ENCODE measurements at regions not wholly inside any gene's neighbourhood (a gene's known extent, or its start where the extent isn't known, plus 50 kb on each side); places are given as distances from the start of the nearest gene placed in this dataset.
"Not testable (repeated sequence)": the region's sequence is repeated elsewhere in the genome, so short reads cannot be mapped to it uniquely, and the experiment has no call there.

DNA sequence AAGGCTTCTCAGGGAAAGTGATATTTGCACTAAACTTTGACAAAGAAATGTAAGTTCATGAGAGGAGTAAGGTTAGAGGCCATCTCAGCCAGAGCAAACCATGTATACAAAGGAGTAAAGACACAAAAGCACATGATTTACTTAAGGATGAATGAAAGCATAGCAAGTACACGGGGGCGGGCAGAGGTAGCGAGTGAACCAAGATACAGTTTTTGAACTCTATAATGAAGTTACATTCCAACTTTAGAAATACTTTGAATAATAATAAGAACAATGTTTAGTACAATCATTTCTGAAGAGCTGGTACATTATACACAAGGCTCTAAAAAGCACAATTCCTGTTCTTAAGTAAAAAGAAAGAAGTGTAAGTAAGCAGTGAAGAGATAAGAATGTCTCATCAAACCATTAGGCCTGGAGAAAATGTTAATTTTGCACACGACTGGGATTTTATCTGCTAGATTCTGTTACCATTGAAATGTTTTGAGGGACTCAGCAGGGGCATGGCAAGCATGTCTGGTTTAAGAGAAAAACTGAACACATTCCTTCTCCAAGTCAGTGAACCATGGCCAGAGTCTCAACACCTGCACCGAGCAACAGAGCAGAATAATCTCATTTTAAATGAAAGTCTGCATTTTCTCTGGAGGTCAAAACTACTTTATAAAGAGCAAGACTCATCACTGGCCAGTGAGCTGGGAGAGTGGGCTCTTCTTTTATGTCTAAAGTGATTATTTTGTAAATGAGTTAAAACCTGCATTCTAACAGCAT, 147.6 kb upstream of the TRPM3 start:
- FAIRE-seq = no peak

DNA sequence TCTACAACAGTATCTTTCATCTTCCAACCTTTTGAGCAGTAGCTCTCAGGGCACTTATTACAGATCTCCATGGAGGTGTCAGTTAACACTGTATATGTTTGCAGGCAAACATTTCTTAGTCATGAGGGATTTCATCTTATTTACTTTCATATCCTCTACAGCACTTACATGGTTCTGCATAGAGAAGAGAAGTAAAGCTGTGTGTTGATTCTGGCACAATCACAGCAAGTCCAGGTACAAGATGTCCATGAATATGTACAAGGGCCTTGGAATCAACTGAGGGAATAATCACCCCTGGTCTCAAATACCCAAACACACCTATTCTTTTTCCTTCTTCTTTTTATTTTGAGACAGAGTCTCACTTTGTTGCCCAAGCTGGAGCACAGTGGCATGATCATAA, 142.0 kb upstream of the TRPM3 start:
- FAIRE-seq = no peak

DNA sequence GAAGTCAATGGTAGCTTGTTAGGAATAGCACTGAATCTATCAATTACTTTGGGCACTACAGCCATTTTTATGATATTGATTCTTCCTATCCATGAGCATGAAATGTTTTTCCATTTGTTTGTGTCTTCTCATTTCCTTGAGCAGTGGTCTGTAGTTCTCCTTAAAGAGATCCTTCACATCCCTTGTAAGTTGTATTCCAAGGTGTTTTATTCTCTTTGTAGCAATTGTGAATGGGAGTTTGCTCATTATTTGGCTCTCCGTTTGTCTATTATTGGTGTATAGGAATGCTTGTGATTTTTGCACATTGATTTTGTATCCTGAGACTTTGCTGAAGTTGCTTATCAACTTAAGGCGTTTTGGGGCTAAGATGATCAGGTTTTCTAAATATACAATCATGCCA, 139.0 kb upstream of the TRPM3 start:
- FAIRE-seq = not testable (repeated sequence)

DNA sequence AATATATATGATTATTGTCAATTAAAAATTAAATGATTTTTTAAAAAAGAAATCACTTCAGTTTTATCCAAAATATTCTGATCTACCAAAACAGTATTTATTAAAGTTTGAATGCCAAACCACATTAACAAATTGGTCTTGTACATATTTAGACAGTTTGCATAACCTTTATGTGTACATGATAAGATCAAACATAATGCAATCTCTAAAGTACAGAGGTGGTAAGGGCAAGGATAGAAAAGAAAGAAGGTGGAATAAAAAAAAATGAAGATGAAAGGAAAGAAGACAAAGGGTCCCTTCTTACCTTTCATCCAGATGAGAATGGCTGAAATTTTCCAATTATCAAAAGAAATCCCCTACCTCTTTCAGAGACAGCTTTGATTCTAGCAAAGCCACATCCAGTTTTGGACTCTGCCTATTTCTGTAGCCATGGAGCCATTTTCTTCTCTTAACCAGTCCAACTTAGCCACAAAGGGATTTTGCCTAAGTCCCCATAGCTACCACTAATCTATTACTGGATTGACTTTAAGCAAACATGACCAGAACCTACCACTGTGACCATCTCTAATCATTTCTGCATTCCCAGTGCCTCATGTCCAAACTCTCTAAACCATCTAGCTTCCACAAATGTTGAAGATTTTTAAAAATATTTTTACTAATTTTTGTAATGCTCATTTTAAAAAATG, 133.3 kb upstream of the TRPM3 start:
- no peak for FAIRE-seq

DNA sequence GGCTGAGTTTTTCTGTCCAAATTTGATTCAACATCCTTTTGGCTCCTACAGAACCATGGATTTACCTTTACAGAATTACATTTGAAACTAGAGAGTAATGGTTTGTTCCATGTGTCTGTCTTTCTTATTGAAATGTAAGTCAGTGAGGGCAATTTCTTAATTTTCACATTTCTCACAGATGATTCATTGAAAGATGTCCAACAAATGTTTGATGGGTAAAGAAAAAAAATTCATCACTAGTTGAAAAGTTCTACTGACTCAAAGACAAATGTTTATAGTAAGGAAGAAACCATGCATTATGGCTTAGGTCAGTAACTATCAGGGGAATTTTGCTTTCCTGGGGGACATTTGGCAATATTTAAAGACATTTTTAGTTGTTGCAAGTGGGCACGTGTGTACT, 131.6 kb upstream of the TRPM3 start:
- FAIRE-seq = no peak

DNA sequence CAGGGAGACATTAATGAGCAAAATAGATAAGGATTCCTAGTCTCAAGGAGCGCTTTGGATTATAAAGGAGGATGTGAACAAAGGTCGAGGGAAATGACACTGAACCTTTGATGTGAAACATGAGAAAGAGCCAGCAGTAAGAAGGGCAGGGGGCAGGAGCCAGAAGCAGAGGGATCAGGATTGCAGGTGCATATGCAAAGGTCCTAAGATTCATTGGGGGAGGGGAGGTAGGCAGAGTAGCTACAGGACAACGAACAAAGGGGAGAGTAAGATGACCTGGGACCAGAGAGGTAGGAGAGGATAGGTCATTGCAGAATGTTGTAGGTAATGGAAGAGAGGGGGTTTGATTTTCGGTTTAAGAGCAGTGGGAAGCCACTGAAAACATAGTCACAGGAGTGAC, 129.2 kb upstream of the TRPM3 start:
- FAIRE-seq = no peak

DNA sequence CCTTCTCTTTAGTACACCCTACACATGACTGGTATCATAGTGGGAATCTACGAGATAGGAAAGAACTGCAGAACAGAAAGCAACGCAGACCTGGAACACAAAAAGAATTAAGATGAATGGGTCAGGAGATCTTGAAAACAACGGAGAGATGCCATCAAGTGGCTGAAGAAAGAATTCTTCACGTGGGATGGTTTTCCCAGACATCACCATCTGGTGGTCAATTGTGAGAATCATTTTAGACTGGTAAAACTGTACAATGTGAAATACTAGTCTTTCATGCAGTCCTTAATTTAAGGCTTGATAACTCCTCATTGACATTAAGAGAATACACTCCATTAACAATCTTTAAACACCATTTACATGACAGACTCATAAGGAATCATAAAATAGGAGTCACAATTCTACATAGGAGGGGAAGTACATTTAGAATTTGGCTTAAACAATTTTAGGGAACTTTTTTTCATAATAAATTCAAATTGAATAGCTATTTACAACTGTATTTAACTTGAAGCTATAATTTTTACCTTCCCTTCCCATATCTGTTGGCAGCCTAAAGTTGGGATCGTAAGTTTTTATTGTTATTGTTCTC, 128.4 kb upstream of the TRPM3 start:
- FAIRE-seq = peak; percentile 89

DNA sequence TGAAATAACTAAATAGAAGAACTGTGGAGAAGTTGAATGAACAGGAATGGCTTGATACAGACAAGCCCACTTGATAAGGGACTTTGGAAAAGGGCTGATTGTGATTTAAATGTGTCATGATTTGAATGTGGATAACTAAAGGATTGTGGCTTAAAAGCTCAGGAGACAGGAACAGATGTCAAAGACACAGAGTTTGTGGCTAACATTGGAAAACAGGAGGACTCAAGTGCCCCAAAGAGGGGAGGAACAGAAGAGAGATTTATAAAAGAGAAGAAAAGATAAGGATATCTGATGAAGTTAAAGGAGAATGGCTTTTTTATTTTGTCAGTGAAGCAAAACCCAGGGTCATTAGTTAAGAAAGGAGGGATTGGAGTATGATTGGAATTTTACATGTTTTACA, 124.2 kb upstream of the TRPM3 start:
- FAIRE-seq = no peak

DNA sequence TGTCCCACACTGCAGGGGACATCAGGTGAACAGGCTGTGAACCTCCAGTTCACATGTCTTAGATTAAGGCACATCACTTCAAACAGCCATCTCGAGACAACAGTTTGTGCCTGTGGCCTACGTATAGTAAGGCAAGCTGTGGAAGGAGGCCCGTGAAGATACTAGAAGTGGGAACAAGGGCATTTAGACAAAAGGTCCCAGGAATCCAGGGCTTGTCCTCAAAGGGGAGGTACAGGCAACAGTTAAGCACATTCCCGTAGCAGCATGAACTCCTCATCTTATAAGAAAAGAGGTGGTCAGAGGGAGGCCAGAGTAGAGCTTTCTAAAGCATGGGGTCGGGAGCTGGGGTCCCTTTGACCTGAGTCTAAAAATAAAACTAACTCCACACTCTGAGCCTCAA, 122.5 kb upstream of the TRPM3 start:
- FAIRE-seq = no peak

DNA sequence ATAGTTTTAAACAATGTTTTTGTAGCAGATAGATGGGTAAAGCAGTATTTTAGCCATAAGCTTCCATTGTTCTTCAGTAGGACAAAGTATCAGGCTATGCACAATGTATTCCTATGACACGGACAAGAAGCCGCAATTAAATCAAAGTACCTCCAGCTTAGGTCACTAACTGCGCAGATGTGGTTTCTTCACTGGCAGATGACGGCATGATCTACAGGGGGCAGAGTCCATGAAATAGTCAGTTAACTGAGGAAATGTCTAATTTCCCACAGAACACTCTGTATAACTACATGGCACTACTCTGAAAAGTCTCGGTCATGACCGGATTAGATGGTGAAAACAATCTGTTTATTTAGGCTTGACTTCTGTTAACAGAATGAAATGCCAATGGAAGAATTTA, 120.7 kb upstream of the TRPM3 start:
- FAIRE-seq = no peak

DNA sequence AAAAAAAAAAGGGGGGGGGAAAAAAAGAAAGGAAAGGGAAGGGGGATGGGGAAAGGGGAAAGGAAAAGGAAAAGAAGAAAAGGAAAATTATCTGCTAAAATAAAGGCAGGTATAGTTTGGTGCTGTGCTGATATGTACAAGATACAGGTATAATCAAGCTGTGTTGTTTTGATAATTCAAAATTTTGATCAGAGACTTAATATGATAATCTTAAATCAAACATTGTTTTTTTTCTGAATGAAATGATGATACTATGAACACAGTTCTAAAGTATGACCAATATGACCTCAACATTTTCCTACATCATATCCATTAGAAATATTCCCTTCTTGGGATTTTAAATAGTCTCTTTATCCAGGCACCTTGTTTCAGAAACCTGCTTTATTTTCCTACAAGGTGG, 115.6 kb upstream of the TRPM3 start:
- FAIRE-seq = no peak

DNA sequence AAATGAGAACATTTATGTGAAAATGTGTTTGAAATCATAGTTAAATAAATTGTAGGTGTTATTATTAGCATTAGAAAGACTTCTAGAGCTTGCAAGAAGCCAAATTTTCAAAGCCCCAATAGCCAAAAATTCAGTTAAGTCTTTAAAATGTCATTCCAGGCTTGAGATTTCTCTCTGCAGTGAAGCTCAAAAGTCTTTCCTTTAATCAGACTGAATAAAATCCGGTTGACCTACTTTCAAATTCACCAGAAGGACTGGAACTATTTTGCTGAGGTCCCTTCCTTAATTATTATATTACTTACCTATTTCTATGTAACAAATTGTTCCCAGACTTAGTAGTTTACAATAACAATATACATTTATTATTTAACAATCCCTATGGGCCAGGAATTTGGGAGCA, 112.2 kb upstream of the TRPM3 start:
- no peak for FAIRE-seq

DNA sequence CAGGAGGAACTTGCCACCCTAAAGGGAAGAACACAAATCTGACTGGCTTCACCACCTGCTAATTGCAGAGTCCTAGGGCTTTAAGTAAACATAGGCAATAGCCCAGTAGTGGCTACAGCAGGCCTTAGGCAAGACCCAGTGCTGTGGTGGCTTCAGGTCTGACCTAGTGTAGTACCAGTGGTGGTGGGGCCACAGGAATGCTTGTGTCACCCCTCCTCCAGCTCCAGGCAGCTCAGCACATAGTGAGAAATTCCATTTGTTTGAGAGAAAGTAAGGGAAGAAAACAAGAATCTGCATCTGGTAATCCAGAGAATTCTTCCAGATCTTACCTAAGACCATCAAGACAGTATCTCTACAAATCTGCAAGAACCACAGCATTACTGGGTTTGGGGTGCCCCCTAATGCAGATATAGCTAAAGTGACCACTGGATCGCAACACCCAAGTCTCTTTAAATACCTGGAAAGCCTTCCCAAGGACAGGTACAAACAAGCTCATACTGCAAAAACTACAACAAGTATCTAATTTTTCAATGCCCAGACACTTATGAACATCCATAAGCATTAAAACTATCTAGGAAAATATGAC, 102.6 kb upstream of the TRPM3 start:
- no peak for FAIRE-seq

DNA sequence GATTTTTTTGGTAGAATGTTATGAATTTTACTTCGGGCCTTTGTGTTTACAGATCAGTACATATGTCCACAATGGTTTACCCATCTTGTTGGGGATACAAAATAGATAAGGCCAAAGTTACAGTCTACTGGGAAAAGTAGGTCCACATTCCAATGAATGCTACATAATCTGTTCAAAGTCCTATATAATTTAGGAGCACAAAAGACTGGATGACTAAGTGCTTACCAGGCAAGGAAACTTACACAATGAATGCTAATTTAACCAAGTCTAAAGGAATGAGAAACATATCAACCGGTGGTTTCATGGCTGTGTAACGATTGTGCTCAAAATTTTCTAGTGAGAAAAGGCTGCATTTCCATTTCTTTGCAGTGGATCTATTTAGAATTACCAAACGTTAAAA, 97.4 kb upstream of the TRPM3 start:
- FAIRE-seq = no peak

DNA sequence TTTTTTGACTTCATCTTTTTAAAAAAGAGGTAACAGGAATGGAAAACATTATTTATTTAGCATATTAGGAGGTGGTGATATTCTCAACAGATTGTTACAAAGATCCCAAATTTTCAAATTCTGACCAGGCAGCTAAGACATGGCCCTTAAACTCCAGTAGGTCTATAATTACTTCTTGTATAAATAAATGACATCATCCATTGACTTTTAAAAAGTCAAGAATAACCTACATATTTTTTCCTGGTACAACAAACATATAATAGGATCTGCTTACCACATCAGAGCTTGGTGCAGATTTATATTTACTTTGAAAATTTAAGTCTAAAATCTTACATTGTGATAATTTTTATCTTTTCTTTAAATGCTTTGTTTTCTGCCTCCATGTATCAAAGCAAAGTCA, 92.2 kb upstream of the TRPM3 start:
- no peak for FAIRE-seq

DNA sequence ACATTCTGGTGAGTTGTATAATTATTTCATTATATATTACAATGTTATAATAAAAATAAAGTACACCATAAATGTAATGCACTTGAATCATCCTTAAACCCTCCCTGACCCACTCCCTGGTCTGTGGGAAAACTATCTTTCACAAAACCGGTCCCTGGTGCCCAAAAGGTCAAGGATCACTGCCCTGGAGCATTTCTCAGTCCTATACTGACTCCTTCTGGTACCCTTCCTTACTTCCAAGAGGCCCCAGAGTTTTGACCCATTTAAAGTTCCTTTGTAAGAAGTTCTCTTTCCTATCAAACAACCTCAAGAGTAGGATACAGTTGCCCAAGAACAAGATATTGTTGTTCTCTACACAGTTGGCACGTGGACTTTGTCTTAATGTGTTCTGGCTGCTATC, 88.9 kb upstream of the TRPM3 start:
- FAIRE-seq = no peak

DNA sequence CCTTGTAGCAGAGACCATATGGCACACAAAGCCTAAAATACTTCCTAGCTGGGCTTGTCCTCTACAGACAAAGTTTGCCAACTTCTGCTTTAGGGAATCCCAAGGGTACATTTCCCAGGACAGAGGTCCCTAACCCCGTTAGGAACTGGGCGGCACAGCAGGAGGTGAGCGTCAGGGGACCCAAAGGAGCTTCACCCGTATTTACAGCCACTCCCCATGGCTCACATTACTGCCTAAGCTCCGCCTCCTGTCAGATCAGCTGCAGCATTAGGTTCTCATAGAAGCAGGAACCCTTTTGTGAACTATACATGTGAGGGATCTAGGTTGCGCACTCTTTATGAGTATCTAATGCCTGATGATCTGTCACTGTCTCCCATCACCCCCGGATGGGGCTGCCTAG, 88.5 kb upstream of the TRPM3 start:
- no peak for FAIRE-seq

DNA sequence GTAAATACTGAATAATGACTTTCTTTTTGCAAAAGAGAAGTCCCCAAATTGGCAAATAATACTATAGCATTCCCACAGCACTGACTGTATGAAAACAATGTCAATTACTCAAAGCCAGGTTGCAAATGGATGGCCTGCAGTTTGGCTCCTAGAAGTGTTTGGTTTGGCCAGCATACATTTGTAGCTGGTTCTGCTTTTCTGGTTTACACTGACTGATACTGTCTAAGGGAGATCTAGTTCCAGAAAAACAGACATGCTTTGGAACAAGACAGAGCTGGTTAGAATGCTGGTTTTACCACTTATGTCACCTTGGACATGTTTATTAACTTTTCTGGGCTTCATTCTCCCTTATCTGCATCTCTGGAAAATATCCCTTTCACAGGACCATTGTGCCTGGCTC, 81.5 kb upstream of the TRPM3 start:
- FAIRE-seq = no peak

DNA sequence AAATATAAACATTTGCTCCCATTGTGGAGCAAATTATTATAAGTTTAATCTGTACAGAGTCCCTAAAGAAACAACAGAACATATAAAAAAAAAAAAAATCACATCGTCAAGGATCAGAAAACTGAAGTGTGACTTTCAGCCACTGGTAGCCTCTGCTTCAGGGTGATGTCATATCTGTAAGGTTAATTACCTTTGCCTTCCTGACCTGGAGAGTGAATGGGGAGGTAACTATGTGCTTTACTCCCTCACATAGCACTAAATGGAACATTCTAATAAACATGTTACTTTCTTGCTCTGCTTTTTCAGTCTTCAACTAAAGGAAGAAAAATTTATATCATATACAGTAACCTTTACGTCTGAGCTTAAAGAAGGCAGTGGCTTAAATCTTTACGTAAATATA, 70.3 kb upstream of the TRPM3 start:
- no peak for FAIRE-seq

DNA sequence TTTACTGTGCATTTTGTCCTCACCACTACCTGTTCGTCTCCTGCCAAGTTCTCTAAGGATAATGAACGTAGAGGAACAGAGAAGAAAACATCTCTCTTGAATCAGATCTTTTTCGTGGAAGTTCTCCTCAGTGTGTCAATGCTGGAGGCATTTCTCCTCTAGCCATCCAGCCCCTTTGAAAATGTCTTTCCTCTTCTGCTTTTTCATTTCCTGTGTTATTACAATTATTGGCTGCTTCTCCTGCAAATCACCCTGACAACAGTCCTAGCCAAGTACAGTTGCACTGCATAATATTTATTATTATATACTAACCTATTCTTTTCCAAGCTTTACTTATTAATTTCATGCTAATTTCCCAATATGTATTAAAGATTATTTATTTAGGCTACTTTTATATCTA, 61.8 kb upstream of the TRPM3 start:
- no peak for FAIRE-seq

DNA sequence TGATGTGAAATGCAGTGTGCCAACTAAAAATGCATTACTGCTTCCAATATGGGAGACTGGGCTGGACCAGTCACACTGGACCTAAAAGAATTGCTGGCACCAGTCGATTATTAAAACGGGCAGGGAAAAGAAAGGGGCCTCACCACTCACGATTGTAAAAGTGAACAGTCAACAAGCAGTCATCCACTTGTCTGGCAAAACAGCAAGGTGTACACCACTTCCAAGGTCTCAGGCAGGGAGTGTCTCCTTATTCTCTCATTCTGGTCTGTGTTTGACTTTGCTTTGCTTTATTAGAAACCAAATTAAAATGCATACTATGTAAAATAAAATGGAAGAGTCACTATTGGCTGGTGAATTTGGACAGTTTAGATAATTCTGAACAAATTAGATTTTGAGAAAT, 57.8 kb upstream of the TRPM3 start:
- FAIRE-seq = no peak

DNA sequence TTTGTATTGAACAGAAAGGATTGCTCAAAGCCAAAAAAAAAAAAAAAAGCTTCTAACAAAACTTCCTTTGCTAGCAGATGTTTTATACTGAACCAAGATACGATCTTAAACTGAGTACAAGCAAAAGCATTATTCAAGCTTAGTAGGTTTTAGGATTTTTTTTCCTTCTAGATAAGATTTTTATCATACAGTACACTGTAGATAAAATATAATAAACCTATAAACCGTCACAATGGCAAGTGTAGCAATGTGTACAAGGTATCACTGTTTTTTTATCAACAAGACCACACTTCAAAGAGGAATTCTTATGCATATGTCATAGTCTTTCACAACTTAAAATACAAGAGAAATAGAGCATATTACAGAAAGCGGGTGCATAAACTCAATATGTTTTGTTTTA, 56.5 kb upstream of the TRPM3 start:
- no peak for FAIRE-seq

DNA sequence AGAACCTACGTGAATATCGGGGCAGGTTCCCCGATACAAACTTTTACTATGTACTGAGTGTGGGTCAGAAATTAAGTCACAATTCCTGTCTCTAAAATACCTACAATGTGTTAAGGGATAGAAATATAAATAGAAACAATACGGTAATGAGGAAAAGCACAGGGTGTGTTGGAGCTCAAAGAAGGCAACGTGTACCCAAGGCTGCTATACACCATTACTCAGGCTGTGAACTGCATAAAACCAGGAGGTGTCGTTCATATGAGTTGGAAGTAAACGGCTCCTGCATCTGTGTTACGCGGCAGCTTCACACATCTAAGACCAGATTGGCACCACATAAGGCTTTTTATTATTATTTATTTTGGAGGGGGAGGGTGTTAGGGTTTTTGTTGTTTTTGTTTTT, 50.1 kb upstream of the TRPM3 start:
- FAIRE-seq = no peak
